22Rv1 (cell line): ENCODE measurements at regions not wholly inside any gene's neighbourhood (a gene's known extent, or its start where the extent isn't known, plus 50 kb on each side); places are given as distances from the start of the nearest gene placed in this dataset.

Experiments
- ZFX ChIP-seq: fragments of 450-650 bp; IDR thresholded peaks from 2 replicates; pipeline ENCODE4 v1.6.1; 2017; ENCODE audit warnings: antibody characterized with exemption, borderline replicate concordance
- TF ChIP-seq, protein P1 (sequence below): fragments of 450-650 bp; IDR thresholded peaks from 2 replicates; pipeline ENCODE4 v1.5.1; 2017; ENCODE audit warnings: mild to moderate bottlenecking

DNA sequence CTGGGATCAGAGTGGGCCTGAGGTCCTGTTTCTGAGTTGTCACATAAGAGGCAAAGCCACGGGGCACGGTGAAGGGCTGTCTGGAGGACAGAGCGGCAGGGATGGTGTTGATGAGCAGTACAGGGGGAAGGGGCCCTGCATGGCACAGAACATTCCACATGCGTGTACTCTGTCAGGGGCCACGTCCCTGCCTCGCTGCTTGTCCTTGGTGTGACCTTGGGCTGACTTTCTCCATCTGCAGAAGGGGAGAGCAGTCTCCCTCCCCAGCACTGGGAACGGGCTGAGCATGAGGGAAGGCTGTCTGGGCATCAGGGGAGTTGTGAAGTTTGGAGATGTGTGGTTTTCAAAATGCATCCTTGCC lies 71.5 kb upstream of the GSE1 start:
- TF ChIP-seq, protein P1, sequence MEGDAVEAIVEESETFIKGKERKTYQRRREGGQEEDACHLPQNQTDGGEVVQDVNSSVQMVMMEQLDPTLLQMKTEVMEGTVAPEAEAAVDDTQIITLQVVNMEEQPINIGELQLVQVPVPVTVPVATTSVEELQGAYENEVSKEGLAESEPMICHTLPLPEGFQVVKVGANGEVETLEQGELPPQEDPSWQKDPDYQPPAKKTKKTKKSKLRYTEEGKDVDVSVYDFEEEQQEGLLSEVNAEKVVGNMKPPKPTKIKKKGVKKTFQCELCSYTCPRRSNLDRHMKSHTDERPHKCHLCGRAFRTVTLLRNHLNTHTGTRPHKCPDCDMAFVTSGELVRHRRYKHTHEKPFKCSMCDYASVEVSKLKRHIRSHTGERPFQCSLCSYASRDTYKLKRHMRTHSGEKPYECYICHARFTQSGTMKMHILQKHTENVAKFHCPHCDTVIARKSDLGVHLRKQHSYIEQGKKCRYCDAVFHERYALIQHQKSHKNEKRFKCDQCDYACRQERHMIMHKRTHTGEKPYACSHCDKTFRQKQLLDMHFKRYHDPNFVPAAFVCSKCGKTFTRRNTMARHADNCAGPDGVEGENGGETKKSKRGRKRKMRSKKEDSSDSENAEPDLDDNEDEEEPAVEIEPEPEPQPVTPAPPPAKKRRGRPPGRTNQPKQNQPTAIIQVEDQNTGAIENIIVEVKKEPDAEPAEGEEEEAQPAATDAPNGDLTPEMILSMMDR, result no peak
- TF ChIP-seq ZFX, result no peak
